ENCODE measurements at regions not wholly inside any gene's neighbourhood (a gene's known extent, or its start where the extent isn't known, plus 50 kb on each side); places are given as distances from the start of the nearest gene placed in this dataset.
"Not testable (repeated sequence)": the region's sequence is repeated elsewhere in the genome, so short reads cannot be mapped to it uniquely, and the experiment has no call there.

DNA sequence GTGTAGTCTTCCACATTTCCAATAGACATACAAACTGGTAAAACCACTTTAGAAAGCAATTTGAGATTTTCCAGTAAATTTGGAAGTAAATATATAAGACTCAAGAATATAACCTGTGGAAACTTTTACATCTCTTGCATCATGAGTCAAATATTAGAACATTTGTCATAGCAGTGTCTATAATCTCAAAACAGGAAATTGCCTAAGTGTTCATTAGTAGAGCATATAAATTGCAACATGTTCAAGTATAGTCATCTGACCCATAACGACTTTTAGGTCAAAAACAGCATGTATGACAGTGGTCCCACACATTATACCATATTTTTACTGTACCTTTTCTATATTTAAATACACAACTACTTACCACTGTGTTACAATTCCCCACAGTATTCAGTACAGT is 555.9 kb upstream of the VRK2 start:
- DNase-seq (ENCODE audit: low read depth), result no peak

DNA sequence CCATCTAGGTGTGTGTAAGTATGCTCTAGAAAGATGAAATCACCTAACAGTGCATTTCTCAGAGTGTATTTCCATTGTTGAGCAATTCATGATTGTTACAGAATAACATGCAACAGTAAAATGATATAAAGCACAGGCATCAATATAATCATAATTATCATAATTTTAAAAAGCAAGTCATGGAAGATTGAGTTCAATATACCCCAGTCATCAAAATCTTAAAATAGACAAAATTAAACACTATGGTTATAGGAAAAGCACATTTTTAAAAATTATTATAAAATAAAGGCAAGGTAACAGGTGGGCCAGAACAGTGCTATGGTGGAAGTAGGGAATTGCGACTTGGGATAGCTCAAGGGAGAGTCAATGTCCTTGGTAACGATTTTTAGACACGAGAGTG is 555.4 kb upstream of the VRK2 start:
- DNase-seq (ENCODE audit: low read depth), result no peak

- DNase-seq (ENCODE audit: low read depth), result not testable (repeated sequence)
Measured at GRCh38 chr2:57493966-57494365, 552.6 kb upstream of the VRK2 start.

DNA sequence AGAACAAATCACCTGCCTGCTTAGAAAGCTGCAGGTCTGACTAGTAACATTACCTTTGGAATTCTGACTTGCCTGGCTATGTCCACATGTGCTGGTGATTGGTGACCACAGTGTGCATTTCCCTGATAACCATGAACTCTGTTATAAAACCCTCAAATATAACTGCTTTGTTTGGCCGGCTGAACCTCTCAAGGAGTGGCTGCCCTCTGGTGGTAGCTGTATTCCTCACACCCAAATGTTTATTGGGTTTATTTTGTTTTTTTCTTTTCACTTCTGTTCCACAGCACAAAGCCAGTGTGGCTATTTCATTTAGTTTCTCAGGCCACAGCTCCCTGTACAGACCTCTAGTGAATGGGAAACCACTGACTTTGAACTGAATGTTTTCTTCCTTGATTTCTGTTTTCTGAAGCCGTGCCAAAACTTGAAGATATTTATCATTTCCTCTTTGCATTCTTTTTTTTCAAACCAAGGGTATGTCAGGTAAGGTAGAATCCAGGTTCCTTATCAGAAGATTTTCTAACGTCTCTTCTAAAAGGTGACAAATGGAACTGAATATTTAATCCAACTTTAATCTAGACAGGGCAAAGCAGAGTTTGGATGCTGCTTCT is 549.0 kb upstream of the VRK2 start:
- DNase-seq (ENCODE audit: low read depth), result peak; percentile 75

- DNase-seq (ENCODE audit: low read depth), result no peak
Measured at GRCh38 chr2:57504787-57505186, 541.8 kb upstream of the VRK2 start.

GRCh38 chr2:57509189-57509588 is 537.4 kb upstream of the VRK2 start:
- DNase-seq (ENCODE audit: low read depth), result no peak

DNA sequence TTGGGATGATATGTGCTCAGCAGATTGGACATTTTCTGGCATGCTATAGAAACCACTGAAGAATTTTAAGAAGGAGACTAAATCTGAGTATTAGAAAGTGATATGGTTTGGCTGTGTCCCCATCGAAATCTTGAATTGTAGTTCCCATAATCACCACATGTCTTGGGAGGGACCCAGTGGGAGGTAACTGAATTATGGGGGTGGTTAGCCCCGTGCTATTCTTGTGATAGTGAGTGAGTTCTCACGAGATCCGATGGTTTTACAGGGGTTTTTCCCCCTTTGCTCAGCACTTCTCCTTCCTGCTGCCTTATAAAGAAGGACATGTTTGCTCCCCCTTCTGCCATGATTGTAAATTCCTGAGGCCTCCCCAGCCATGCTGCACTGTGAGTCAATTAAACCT is 535.9 kb upstream of the VRK2 start:
- no peak for DNase-seq (ENCODE audit: low read depth)

GRCh38 chr2:57515366-57515765 is 531.2 kb upstream of the VRK2 start:
- no peak for DNase-seq (ENCODE audit: low read depth)

GRCh38 chr2:57516698-57517340 is 529.8 kb upstream of the VRK2 start:
- DNase-seq (ENCODE audit: low read depth), result peak; percentile 36

DNA sequence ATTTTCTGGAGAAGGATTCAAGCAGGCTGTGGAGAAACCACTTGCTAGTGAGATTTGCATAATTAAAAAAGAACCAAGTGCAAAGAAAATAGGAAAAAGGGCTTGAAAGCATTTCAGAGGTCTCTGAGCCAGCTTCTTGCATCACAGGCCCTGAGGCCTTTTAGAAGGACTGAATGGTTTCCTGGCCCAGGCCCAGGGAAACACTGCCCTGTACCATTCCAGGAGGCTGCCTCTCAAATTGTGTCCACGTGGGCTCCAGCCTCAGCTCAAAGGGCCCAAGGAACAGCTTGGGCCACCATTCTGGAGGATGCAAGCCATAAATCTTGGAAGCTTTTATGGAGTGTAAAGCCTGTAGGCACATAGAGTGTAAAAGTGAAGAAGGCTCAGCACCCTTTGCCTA is 523.3 kb upstream of the VRK2 start:
- DNase-seq (ENCODE audit: low read depth), result no peak

GRCh38 chr2:57527685-57528084 is 518.9 kb upstream of the VRK2 start:
- no peak for DNase-seq (ENCODE audit: low read depth)

GRCh38 chr2:57528499-57528898 is 518.1 kb upstream of the VRK2 start:
- no peak for DNase-seq (ENCODE audit: low read depth)

- no peak for DNase-seq (ENCODE audit: low read depth)
Measured at GRCh38 chr2:57534358-57534757, 512.2 kb upstream of the VRK2 start.

- DNase-seq (ENCODE audit: low read depth), result no peak
Measured at GRCh38 chr2:57536535-57537231, 509.9 kb upstream of the VRK2 start.

GRCh38 chr2:57539761-57540160 is 506.8 kb upstream of the VRK2 start:
- DNase-seq (ENCODE audit: low read depth), result no peak

- no peak for DNase-seq (ENCODE audit: low read depth)
Measured at GRCh38 chr2:57542081-57542480, 504.5 kb upstream of the VRK2 start.

- DNase-seq (ENCODE audit: low read depth), result no peak
Measured at GRCh38 chr2:57543211-57543610, 503.4 kb upstream of the VRK2 start.

GRCh38 chr2:57544624-57545023 is 502.0 kb upstream of the VRK2 start:
- DNase-seq (ENCODE audit: low read depth), result no peak

GRCh38 chr2:57546478-57546877 is 500.1 kb upstream of the VRK2 start:
- no peak for DNase-seq (ENCODE audit: low read depth)

- peak; percentile 31 for DNase-seq (ENCODE audit: low read depth)
Measured at GRCh38 chr2:57549642-57550102, 496.9 kb upstream of the VRK2 start.

DNA sequence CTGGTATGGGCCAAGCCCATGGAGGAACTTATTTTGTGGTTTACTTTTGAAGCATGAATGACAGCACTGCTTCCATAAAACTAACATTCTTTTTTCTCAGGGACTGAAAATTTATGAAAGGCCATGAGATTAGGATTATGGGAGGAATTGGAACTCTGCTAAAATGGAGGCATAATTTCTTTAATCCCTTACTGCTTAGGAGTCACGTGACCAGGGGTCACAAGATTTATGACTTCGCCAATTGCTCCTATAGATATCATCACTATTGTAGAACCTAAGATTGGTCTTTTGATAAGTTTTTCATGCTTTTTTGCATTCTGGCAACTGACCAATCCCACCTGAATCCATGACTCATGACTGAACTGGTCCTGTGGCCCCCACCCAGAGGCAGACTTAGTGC is 495.7 kb upstream of the VRK2 start:
- no peak for DNase-seq (ENCODE audit: low read depth)

DNA sequence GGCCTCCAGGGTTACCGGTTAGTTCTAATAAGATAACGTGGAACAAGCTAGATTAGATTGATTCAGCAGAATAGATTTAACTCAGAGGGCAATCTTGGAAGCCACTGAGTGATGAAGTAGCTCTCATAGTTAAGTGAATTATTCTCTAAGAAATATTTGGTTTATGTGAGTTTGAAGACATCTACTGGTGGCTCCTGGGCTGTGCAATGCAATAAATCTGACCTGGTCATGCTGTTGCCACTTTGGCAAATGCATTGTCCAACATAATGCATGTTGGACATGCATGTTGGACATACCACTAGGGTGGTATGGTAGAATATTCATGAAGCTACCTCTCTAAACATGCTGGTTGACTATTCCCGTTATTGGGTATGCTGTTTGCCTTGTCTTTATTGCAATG is 493.7 kb upstream of the VRK2 start:
- no peak for DNase-seq (ENCODE audit: low read depth)

GRCh38 chr2:57554348-57554747 is 492.3 kb upstream of the VRK2 start:
- no peak for DNase-seq (ENCODE audit: low read depth)

Data from myocyte (in vitro differentiated cells).